GM19351 (cell line): ENCODE measurements at regions not wholly inside any gene's neighbourhood (a gene's known extent, or its start where the extent isn't known, plus 50 kb on each side); places are given as distances from the start of the nearest gene placed in this dataset.

Experiments used
- ATAC-seq: cut with Tn5 transposase; IDR thresholded peaks from one replicate; pipeline ENCODE4 v1.9.1; 2021; ENCODE audit warnings: mild to moderate bottlenecking, moderate library complexity; ENCODE audit not compliant: unreplicated experiment

GRCh38 chr12:39127401-39127800 is 222.0 kb upstream of the CPNE8 start:
- ATAC-seq = no peak

DNA sequence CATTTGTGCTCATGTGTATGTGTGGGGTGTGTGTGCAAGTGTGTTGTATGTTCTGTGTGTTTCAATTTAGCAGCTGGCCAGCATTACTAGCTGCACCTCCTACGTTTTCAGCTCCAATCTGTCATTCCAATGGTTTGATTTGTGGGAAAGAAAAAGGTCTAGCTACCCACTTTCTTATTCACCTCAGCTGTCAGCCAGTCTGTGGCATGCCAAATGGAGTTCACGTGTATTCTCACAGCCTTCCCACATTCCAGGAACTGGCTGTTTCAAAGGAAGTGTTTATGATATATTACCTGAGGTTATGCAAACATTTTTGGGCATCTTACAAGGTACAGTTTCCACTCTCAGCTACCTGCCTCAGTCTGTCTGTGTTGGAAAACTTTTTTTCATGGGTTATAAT is 220.2 kb upstream of the CPNE8 start:
- ATAC-seq = no peak

- no peak for ATAC-seq
Measured at GRCh38 chr12:39124768-39125167, 219.4 kb upstream of the CPNE8 start.

DNA sequence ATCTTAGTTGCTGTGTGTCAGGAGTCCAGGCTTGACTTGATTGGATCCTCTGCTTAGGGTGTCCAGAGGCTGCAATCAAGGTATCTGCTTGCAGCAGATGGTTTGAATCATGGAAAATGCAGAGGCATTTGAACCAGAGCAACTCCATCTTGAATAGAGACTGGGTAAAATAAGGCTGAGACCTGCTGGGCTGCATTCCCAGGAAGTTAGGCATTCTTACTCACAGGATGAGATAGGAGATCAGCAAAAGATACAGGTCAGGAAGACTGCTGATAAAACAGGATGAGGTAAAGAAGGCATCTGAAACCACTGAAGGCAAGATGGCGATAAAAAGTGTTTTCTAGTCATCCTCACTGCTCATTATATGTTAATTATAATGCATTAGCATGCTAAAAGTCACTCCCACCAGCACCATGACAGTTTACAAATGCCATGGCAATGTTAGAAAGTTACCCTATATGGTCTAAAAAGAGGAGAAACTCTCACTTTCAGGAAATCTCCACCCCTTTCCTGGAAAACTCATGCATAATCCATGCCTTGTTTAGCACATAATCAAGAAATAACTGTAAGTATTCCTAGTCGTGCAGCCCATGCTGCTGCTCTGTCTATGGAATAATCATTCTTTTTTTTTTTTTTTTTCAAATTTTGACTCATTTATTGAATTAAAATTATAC is 218.3 kb upstream of the CPNE8 start:
- no peak for ATAC-seq

DNA sequence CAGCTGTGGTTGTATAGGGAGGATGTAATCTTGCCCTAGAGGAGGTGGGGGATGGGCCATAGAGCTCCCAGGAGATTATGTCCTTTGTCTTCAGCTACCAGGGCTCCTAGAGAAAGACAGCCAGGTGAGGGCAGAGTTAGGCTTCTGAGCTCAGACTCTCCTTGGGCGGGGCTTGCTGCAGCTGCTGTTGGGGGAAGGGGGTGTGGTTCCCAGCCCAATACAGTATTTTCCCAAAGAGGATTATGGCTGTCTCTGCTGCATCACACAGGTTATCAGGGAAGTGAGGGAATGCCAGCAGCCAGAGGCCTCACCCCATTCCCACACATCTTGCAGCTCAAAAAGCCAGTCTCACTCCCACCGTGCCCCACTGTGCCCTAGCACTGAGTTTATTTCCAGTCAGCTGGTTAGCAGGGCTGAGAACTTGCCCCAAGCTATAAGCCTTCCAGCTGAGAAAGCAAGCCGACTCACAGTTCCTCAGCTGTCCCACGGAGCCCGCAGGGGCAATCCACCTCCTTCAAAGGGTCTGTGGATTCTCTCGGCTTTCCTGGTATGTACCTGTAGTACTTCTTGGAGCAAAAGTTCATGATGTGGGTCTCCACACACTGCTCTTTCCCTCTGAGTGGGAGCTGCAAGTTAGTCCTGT is 217.3 kb upstream of the CPNE8 start:
- ATAC-seq = no peak

DNA sequence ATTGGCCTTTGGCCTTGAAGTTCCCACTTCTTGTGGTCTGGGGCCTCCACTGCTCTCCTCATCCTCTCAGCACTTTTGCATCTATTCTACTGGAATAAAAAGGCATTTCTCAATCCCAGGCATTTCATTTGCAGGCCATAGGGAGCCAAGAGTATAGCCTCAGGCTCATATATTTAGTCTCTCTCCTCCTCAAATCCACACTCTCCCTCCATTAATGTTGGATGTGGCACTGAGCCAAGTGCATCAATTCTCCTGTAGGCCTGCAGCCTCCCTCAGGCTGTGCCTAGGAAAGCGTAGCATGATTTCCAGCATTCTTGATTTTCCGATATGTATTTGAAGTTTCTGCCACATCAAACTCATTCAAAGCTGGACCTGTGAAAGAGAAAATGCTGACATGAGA is 211.5 kb upstream of the CPNE8 start:
- no peak for ATAC-seq

DNA sequence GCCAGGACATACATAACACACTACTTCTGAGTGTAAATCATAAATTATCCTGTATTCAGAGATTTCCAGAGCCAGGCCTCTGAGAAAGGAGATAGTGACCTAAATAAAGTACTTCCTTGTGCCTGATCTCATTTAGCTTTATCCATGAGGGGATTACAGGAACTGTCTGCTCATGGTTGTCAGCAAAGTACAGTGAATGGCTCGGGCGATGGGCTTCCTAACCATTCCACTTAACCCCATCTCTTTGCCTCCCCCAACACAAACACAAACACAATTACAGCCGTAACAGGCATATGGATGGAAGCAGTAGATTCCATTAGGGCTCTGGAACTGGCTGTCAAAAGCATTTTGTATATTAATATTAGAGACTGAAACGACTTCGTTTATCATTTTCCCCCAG is 206.7 kb upstream of the CPNE8 start:
- ATAC-seq = no peak

DNA sequence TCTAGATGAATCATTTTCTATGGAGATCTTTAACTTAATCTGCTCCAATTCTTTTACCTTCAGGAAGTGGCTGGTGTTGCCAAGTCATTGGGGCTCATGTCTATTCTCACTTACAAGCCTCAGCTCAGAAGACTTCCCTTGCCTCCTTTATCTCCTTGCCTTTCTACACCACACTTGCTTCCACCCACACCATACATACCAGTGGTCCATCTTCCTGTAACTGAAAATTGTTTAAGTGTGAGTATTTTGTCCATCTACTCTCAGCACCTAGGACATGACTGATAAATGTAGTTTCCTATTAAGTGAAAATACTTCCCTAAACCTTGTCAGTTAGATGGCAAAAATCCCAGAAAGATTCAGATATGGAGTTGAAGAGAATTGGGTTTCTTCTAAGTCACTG is 199.7 kb upstream of the CPNE8 start:
- ATAC-seq = no peak

DNA sequence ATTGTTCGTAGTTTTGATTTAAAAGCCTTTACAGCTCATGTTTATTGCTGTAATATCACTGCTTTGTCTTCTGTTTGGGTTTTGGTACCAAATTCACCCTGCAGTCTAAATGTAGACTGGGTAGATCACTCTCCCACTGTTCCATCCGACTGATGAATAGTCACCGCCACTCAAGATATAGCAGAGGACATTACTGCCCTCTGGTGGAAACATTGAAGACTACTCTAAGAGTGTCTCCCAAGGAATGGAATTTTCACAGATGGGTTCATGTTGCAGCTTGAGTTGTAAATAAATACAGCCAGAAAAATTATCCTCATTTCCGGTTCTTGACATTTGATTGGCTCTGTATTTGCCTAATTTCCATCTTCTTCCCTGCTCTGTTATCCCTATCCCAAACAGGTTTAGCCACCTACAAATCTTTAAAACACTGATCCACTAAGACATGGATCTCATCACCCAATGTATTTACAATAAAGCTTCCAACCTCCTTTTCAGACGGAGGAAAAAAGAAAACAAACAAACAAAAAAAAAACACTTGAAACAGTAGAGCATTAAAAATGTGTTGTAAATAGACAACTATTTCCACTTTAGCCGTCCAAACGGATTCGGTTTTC is 198.3 kb upstream of the CPNE8 start:
- ATAC-seq = peak; percentile 96

DNA sequence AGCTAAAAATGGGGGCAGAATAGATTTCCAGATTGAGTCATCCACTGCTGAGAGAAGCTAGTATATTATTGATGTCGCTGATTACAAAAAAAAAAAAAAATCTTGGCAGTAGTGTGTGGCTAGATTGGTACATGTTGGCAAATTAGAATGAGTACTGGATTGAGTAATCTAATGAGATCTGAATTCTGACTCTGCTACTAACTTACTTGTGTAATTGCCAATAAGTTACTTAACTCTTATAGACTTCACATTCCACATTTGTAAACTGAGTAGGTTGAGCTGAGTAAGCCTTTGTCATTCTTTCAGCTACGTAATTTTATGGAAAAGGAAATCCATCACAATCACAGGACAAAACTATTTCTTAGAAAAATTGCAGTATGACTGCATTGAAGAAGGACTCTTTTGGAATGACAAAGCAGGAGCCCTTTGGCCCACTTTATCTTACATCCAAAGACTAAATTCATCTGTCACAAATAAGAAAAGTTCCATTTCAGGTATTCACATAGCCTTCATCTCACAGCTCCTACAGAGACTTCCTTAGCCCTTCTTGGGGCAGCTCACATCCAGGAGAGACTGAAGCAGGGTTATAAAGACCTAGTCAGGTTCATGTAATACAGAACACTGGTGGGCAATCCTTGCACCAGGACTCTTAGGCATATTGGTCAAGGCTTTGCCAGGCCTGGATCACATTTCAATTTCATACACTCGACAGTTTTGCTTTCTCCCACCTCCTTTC is 197.3 kb upstream of the CPNE8 start:
- ATAC-seq = no peak

GRCh38 chr12:39095636-39096330 is 190.4 kb upstream of the CPNE8 start:
- no peak for ATAC-seq

DNA sequence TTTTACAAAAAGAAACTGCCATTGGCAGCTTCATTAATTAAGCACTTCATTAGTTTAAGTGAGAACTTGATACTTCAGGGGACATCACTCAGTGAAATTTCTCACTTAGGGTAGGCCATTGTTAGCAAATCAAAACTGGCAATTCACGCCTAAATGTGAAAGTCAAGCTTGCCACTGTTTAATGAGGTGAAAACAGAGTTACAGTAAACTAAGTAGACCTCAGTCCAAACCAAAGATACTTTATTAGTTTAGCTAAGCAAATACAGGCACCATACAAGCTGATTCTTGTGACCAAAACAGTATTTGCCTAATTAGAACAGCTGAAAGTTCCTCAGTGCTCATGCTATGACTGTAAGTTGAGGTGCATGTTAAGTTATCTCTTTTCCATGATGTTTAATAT is 176.5 kb upstream of the CPNE8 start:
- ATAC-seq = no peak

GRCh38 chr12:39077226-39077625 is 171.8 kb upstream of the CPNE8 start:
- ATAC-seq = no peak

DNA sequence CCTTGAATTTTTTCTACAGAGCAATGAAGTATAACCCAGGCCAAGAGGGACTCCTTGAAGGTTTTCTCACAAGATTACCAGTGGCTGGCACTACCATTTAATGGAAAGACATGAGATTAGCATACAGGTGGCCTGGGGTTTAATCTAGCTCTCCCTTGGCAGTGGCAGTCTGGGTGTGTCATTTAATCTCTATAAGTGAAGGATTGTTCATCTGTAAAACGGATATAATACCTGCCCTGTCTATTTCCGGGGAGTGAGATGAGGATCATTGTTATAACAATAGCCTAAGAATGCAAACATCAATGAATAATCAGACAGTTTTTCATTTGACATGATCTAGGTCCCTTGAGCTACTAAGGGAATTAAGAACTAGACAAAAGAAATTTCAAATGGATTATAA is 168.7 kb upstream of the CPNE8 start:
- ATAC-seq = no peak

- ATAC-seq = no peak
Measured at GRCh38 chr12:39072658-39073057, 167.3 kb upstream of the CPNE8 start.

DNA sequence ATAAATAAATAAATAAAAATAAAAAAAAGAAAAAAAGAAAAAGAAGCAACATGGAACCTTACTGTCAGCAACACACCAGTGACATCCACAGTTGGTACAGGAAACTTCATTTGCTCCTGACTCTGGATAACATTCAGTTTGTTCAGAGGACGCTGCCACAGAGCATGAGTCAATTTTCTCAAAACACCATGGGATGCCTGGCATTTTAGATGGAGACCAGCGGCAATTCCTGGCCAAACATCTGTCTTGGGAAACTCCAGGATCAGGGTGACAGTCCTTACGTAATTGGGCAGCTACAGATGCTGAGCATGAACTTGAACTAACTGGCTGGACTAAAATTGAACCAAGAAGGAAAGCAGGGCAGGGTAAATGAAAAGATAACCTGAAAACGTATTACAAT is 166.2 kb upstream of the CPNE8 start:
- ATAC-seq = no peak

GRCh38 chr12:39070775-39071174 is 165.4 kb upstream of the CPNE8 start:
- no peak for ATAC-seq

DNA sequence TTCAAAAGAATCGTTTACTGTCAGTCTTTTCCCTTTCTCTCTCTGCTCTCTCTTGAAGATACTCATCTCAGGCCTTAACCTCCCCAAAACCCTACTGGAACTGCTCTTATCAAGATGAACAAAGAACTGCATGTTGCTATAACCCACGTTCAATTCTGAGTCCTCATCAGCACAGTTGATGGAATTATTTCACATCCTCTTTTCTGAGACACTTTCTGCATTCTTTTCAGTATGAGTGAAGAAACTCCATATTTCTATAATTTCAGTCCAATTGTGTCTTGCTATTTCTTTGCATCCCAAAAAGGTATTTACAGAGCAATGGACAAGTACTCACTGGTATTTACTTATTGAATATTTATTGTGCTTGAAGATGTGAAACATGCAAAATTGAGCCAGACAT is 160.1 kb upstream of the CPNE8 start:
- ATAC-seq = no peak

- no peak for ATAC-seq
Measured at GRCh38 chr12:39064708-39065107, 159.3 kb upstream of the CPNE8 start.

DNA sequence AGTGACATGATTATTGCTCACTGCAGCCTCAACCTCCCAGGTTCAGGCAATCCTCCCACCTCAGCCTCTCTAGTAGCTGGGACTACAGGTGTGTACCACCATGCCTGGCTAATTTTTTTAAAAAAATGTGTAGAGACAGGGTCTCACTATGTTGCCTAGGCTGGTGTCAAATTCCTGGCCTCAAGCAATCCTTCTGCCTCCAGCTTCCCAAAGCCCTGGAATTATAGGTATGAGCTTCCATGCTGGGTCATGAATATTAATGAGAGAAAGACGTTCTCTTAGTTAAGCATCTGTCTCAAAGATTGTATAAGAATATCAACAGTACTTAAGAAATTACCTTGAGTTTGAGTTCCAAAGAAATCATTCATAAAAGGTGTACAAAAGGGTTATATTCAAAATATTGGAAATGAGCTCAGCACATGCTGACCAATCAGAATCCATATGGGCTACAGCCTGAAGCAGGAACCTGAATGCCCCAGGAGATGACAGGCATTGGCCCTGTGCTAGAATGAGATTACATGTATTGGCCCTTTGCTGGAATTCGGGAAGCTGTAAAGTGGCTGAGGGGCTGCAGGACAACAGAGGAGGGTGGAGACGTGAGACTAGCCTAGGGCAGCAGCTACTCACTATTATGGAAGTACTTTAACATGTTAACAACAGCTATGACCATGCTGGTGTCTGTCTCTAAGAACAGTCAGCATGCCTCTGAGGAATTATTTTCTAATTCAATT is 157.0 kb upstream of the CPNE8 start:
- ATAC-seq = no peak

- ATAC-seq = no peak
Measured at GRCh38 chr12:39061576-39061975, 156.2 kb upstream of the CPNE8 start.
